PC-3 (cell line): ENCODE measurements at regions not wholly inside any gene's neighbourhood (a gene's known extent, or its start where the extent isn't known, plus 50 kb on each side); places are given as distances from the start of the nearest gene placed in this dataset.

Source experiments
- ATAC-seq: fragments of 200-7000 bp; cut with Tn5 transposase; 2 replicates; pipeline ENCODE4 v1.9.1; 2020; ENCODE audit warnings: mild to moderate bottlenecking, moderate library complexity
- BruUV-seq: library from RNA; stranded (reverse); fragments of 400-500 nt; replicated peaks from 2 replicates; lab custom pipeline; 2021; lab: Mats Ljungman, UMichigan
- CTCF ChIA-PET: fragments of 300-600 bp; sonication (Branson Sonifier 250); formaldehyde crosslinking; loops from one replicate; lab custom pipeline; 2022; ENCODE audit warnings: antibody characterized with exemption; lab: Charles Lee
- POLR2A ChIA-PET: fragments of 300-600 bp; sonication (Branson Sonifier 250); formaldehyde crosslinking; loops from one replicate; lab custom pipeline; 2022; ENCODE audit warnings: antibody characterized with exemption; ENCODE audit not compliant: unreplicated experiment; lab: Charles Lee
- DNase-seq: peaks from one replicate; pipeline ENCODE4 v3.0.0-alpha.2; 2015
- H2AFZ ChIP-seq: fragments of 300-600 bp; sonication (generic); 2 replicates; pipeline ENCODE4 v1.6.0; 2016; ENCODE audit warnings: antibody characterized with exemption, low read length
- H3F3A ChIP-seq: fragments of 300-600 bp; sonication (generic); one replicate; pipeline ENCODE4 v1.6.0; 2017; ENCODE audit warnings: antibody characterized with exemption, low read length, control low read depth, mild to moderate bottlenecking; ENCODE audit not compliant: unreplicated experiment
- H3K27ac ChIP-seq: fragments of 300-600 bp; sonication (generic); 2 replicates; pipeline ENCODE4 v1.5.1; 2016; ENCODE audit warnings: mild to moderate bottlenecking, low read length
- H3K27me3 ChIP-seq: fragments of 300-600 bp; sonication (generic); 2 replicates; pipeline ENCODE4 v1.6.1; 2016; ENCODE audit warnings: low read length, mixed read lengths
- H3K36me3 ChIP-seq: fragments of 300-600 bp; sonication (generic); 2 replicates; pipeline ENCODE4 v1.6.1; 2016; ENCODE audit warnings: low read depth, mixed run types, low read length, mixed read lengths
- H3K4me1 ChIP-seq: fragments of 300-600 bp; sonication (generic); 2 replicates; pipeline ENCODE4 v1.5.1; 2016; ENCODE audit warnings: low read length; ENCODE audit not compliant: insufficient read depth
- H3K4me2 ChIP-seq: fragments of 300-600 bp; sonication (generic); 2 replicates; pipeline ENCODE4 v1.6.0; 2016; ENCODE audit warnings: low read length
- H3K4me3 ChIP-seq: fragments of 300-600 bp; sonication (generic); 2 replicates; pipeline ENCODE4 v1.5.1; 2016; ENCODE audit warnings: mild to moderate bottlenecking, low read length, mixed read lengths
- H3K79me2 ChIP-seq: fragments of 300-600 bp; sonication (generic); 2 replicates; pipeline ENCODE4 v1.6.1; 2017; ENCODE audit warnings: low read length, mixed read lengths
- H3K9ac ChIP-seq: fragments of 300-600 bp; sonication (generic); 2 replicates; pipeline ENCODE4 v1.6.0; 2016; ENCODE audit warnings: mild to moderate bottlenecking, low read length
- H3K9me2 ChIP-seq: fragments of 300-600 bp; sonication (generic); replicated peaks from 2 replicates; pipeline ENCODE4 v1.6.1; 2016; ENCODE audit warnings: mixed run types, low read length, mixed read lengths
- H3K9me3 ChIP-seq: fragments of 300-600 bp; sonication (generic); 2 replicates; pipeline ENCODE4 v1.6.1; 2016; ENCODE audit warnings: low read length, mixed read lengths
- H4K20me1 ChIP-seq: fragments of 300-600 bp; sonication (generic); 2 replicates; pipeline ENCODE4 v1.6.1; 2016; ENCODE audit warnings: low read length, mixed read lengths
- EZH2 ChIP-seq: fragments of 300-600 bp; sonication (generic); IDR thresholded peaks from one replicate; pipeline ENCODE4 v1.6.1; 2017; ENCODE audit warnings: antibody characterized with exemption, mild to moderate bottlenecking, low read length; ENCODE audit not compliant: unreplicated experiment
- EZH2phosphoT487 ChIP-seq: fragments of 300-600 bp; sonication (generic); IDR thresholded peaks from 2 replicates; pipeline ENCODE4 v1.6.1; 2018; ENCODE audit warnings: mild to moderate bottlenecking, antibody characterized with exemption, low read length, borderline replicate concordance
- intact Hi-C: fragments of 100-400 bp; cut with micrococcal nuclease; formaldehyde crosslinking; loops from 2 replicates; pipeline ENCODE4 v1.9.0; 2023
- TF ChIP-seq, protein P1 (sequence below): fragments of 300-600 bp; sonication (generic); conservative IDR thresholded peaks from 2 replicates; pipeline ENCODE4 v1.5.1; 2017; ENCODE audit warnings: antibody characterized with exemption, low read depth, mild to moderate bottlenecking, low read length

DNA sequence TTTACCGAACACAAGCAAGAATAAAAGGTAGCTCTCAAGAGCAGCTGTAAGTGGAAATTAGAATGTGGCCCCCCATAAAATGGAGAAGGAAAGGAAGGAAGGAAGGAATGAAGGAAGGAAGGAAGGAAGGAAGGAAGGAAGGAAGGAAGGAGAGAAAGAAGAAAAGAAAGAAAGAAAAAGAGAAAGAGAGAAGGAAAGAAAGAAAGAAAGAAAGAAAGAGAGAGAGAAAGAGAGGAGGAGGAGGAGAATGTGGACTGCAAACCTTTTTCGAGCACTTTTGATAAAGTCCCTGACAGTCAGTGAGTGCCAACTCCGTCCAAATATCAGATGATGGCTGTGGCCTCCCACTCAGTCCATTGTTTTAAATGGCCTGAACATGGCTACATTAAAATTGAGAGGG is 53.8 kb upstream of the SNX2 start:
- TF ChIP-seq EZH2phosphoT487 (no peak), EZH2 (no peak)
- TF ChIP-seq, protein P1, sequence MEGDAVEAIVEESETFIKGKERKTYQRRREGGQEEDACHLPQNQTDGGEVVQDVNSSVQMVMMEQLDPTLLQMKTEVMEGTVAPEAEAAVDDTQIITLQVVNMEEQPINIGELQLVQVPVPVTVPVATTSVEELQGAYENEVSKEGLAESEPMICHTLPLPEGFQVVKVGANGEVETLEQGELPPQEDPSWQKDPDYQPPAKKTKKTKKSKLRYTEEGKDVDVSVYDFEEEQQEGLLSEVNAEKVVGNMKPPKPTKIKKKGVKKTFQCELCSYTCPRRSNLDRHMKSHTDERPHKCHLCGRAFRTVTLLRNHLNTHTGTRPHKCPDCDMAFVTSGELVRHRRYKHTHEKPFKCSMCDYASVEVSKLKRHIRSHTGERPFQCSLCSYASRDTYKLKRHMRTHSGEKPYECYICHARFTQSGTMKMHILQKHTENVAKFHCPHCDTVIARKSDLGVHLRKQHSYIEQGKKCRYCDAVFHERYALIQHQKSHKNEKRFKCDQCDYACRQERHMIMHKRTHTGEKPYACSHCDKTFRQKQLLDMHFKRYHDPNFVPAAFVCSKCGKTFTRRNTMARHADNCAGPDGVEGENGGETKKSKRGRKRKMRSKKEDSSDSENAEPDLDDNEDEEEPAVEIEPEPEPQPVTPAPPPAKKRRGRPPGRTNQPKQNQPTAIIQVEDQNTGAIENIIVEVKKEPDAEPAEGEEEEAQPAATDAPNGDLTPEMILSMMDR, result no peak
- H2AFZ ChIP-seq, result no peak overlapping the region
- CTCF ChIA-PET, result no interaction called here
- POLR2A ChIA-PET, result no interaction called here
- H3K9me3 ChIP-seq, result no peaks in the 10 kb centered on the region
- H3F3A ChIP-seq, result peaks cover 7% of the 10 kb centered on the region
- no peaks in the 10 kb centered on the region for H3K79me2 ChIP-seq
- no peaks in the 10 kb centered on the region for H4K20me1 ChIP-seq
- intact Hi-C loops, result loop anchor here (10.0 kb wide), 1 partner anchor 314 kb away; the partner anchor contains the start of gene PPIC
- no peaks in the 10 kb centered on the region for H3K36me3 ChIP-seq
- no peak overlapping the region for H3K27ac ChIP-seq
- no peak for DNase-seq
- no peaks in the 10 kb centered on the region for H3K9me2 ChIP-seq
- H3K4me1 ChIP-seq, result peaks cover 15% of the 10 kb centered on the region
- H3K27me3 ChIP-seq, result no peaks in the 10 kb centered on the region
- H3K4me3 ChIP-seq, result no peak overlapping the region
- ATAC-seq, result no peak
- H3K9ac ChIP-seq, result no peak overlapping the region
- no TSS peak for BruUV-seq
- H3K4me2 ChIP-seq, result no peak overlapping the region

DNA sequence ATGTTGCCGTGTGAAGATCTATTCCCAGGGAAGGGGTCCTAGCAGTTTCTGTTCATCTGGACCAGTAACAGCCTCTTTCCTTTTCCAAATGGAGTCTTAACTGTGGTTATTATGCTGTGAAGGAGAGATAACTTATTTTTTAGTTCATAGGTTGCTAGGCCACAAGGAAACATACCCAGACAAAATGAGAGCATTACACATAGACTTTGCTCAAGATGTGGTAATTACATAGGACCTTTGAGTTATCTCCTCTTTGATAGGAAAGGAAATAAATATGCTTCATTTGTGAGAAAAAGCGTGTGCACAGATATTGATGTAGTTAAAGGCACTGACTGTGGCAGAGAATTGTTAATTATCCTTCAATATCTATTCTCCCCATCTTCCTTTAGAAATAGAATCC is 52.5 kb upstream of the SNX2 start:
- Histone ChIP-seq H3K36me3 (no peaks in the 10 kb centered on the region), H2AFZ (no peak overlapping the region), H3K79me2 (no peaks in the 10 kb centered on the region), H3K9me2 (no peaks in the 10 kb centered on the region), H3K4me2 (no peak overlapping the region), H3K9ac (no peak overlapping the region), H3K4me3 (no peak overlapping the region), H3K9me3 (no peaks in the 10 kb centered on the region), H3K4me1 (peaks cover 23% of the 10 kb centered on the region), H3K27me3 (no peaks in the 10 kb centered on the region), H3K27ac (no peak overlapping the region), H3F3A (peaks cover 7% of the 10 kb centered on the region), H4K20me1 (no peaks in the 10 kb centered on the region)
- DNase-seq, result no peak
- no TSS peak for BruUV-seq
- ChIA-PET POLR2A (no interaction called here), CTCF (no interaction called here)
- intact Hi-C loops, result loop anchor here (10.0 kb wide), 1 partner anchor 312 kb away; the partner anchor contains the start of gene PPIC
- TF ChIP-seq EZH2phosphoT487 (no peak), EZH2 (no peak)
- TF ChIP-seq, protein P1, result no peak
- no peak for ATAC-seq

DNA sequence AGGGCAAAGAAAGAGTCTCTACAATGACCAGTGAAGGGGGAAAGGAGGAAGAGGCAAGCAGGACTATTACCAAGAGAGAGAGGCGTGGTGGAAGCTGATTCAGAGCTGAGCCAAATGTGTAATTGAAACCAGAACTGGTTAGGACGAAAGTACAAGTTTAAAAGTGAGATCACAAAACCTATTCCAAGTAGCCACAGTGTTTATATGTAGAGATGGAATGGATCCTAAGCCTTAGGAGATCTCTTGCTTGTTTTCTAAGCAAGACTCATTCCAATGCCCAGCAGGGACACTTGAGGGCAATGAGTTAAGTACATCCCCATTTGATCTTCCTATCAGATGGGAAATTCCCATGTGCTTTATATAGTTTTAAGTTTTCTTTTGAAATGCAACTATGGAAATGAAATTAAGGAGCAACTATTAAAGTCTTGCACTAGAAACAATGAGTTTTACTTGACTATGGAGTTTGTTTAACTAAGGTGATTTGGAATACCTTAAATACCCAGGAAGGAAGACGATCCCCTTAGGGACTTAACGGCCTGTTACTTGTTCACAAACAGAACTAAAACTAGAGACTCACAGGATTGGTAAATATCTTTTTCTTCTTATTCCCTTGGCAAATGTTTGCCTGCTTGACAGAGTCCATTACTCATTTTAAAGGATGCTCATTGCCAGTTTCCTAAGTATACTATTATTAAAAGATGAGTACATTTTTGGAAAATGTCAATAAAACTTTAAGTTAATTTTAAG is 51.1 kb upstream of the SNX2 start:
- ATAC-seq (peak; percentile 71), DNase-seq (peak; percentile 79)
- Histone ChIP-seq H3K4me2 (peak overlapping the region; percentile 73), H3K4me1 (peaks cover 30% of the 10 kb centered on the region), H3K79me2 (no peaks in the 10 kb centered on the region), H4K20me1 (no peaks in the 10 kb centered on the region), H3K9ac (no peak overlapping the region), H3K36me3 (no peaks in the 10 kb centered on the region), H3K4me3 (peak overlapping the region; percentile 39), H3K9me2 (no peaks in the 10 kb centered on the region), H2AFZ (peak overlapping the region; percentile 59), H3F3A (peaks cover 7% of the 10 kb centered on the region), H3K27ac (peak overlapping the region; percentile 66), H3K9me3 (no peaks in the 10 kb centered on the region), H3K27me3 (no peaks in the 10 kb centered on the region)
- TF ChIP-seq, protein P1, result no peak
- no peak for TF ChIP-seq EZH2phosphoT487
- TF ChIP-seq EZH2, result no peak
- BruUV-seq, result no TSS peak
- intact Hi-C loops, result loop anchor here (10.0 kb wide), 1 partner anchor 311 kb away; the partner anchor contains the start of gene PPIC
- POLR2A ChIA-PET, result interaction anchor here (0.6 kb wide), 1 partner anchor 52 kb away, joined by 3 read pairs; no protein-coding TSS in a partner anchor
- CTCF ChIA-PET, result no interaction called here
